ENCODE measurements at regions not wholly inside any gene's neighbourhood (a gene's known extent, or its start where the extent isn't known, plus 50 kb on each side); places are given as distances from the start of the nearest gene placed in this dataset.

DNA sequence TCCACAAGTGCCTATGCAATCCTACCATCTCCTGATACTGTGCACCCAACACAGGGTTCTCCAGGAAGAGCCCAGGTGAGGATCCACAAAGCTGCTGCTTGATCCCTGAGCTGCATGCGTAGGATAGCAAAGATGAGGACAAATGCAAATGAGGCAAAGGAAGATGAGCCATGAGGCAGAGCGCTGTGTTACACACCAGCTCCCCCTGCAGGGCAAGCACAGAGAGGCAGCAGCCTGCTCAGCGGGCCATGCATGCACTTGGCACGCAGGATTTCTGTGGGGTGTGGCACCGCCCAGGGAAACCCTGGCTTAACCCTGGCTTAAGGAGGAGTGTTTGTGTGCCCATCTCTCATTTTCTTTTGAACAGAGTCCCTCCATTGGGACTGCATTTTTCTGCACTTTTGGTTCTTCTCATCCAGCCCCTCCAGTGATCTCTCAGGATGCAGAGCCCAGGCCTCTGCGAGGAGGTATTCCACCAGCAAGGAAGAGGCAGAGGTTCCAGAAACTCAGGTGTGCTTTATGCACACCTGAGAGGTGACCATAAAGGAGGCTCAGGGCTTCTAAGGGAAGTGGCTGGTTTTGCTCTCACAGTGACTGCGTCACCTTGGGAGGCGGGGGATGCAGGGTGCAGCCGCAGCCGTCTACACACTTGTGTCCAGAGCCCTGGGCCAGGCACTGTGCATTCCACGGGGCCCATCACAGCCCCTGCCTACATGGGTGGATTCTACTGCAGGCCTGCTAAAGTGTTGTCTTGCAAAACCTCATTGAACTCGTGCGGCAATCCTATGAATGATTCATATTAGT lies 973.3 kb upstream of the TMEM132C start:
- POLR2A ChIA-PET = interaction anchor here (0.6 kb wide), 1 partner anchor 185 kb away, joined by 3 read pairs; no protein-coding TSS in a partner anchor
- TF ChIP-seq, protein P1, sequence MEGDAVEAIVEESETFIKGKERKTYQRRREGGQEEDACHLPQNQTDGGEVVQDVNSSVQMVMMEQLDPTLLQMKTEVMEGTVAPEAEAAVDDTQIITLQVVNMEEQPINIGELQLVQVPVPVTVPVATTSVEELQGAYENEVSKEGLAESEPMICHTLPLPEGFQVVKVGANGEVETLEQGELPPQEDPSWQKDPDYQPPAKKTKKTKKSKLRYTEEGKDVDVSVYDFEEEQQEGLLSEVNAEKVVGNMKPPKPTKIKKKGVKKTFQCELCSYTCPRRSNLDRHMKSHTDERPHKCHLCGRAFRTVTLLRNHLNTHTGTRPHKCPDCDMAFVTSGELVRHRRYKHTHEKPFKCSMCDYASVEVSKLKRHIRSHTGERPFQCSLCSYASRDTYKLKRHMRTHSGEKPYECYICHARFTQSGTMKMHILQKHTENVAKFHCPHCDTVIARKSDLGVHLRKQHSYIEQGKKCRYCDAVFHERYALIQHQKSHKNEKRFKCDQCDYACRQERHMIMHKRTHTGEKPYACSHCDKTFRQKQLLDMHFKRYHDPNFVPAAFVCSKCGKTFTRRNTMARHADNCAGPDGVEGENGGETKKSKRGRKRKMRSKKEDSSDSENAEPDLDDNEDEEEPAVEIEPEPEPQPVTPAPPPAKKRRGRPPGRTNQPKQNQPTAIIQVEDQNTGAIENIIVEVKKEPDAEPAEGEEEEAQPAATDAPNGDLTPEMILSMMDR (IDR thresholded peaks at IDR 0.05; ENCODE audit: insufficient read depth, low read length, missing control alignments) = peak; percentile 96

DNA sequence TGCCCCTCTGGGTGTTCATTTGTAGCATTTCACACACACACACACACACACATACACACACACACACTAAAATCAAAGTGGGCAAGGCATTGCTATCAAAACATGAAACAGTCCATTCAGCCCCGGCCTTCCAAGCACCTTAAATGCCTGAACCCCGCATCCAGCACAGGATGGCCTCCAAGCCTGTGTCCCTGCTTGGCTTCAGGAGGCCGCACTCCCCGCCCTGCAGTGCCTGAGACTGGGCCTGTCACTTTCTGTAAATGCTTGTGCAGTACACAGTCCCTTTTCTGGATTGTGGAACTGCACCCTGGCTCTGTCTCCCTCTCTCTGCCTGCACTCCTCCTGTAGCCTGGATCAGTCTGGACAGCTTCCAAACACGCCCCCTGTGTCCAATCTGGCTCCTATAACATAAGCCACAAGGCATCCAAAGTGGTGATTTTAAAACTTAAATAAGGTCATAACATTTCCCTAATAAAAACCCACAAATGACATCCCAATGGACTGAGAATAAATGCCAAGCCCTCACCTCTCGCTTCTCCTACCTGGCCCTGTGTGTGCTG lies 972.2 kb upstream of the TMEM132C start:
- ChIA-PET POLR2A (no interaction called here), CTCF (interaction anchor here (3.3 to 9.1 kb wide), 3 partner anchors 9 to 187 kb away, joined by 19 to 221 read pairs (median 25); no protein-coding TSS in a partner anchor)
- no peak overlapping the region for H3K4me3 ChIP-seq (ENCODE audit: low read depth, low read length)
- TF ChIP-seq, protein P1 (IDR thresholded peaks at IDR 0.05; ENCODE audit: insufficient read depth, low read length, missing control alignments) = no peak
- no peak for DNase-seq (ENCODE audit: low read depth, low spot score)

More for the DNA sequence above, 973.3 kb upstream of the TMEM132C start:
- H3K4me3 ChIP-seq (ENCODE audit: low read depth, low read length) = no peak overlapping the region
- DNase-seq (ENCODE audit: low read depth, low spot score) = no peak
- CTCF ChIA-PET = interaction anchor here (0.6 to 9.1 kb wide), 32 partner anchors 9 to 776 kb away, joined by 3 to 221 read pairs (median 4); no protein-coding TSS in a partner anchor

DNA sequence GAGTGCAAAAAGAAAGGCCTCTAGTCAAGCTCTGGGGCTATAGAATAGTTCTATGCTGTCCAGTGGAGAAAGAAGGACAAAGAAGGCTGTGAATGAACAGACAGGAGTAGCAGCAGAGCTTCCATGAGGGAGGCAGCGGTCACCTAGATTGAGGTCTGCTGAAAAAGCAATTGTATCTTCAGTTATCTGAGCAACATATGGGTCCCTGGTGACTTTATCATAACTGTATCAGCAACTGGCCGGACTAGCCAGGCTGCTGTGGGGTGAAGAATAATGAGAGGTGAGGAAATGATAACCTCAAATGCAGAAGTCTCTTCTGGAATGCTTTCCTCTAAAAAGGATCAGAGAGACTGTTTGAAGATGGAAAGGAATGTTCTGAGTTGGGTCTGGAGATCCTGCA lies 971.3 kb upstream of the TMEM132C start:
- no peak overlapping the region for H3K4me3 ChIP-seq (ENCODE audit: low read depth, low read length)
- ChIA-PET POLR2A (no interaction called here), CTCF (interaction anchor here (1.7 to 9.1 kb wide), 2 partner anchors 133 to 188 kb away, joined by 4 to 221 read pairs; no protein-coding TSS in a partner anchor)
- TF ChIP-seq, protein P1 (IDR thresholded peaks at IDR 0.05; ENCODE audit: insufficient read depth, low read length, missing control alignments) = no peak
- DNase-seq (ENCODE audit: low read depth, low spot score) = no peak

DNA sequence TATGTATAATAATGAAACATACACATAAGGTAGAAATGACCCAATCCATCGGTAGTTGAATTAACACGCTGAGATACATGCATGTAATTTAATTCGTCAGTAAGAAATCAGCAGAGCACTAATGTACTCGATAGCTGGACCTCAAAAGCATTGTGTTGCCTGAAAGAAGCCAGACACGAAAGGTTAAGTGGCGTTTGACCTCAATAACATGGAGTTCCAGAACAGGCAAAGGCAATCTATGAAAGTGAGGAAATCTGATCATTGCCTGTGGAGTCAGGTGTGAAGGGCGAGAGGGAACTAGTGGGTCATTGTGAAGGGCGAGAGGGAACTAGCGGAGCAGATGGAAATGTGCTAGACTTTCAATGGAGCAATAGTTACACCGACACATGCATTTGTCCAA lies 970.4 kb upstream of the TMEM132C start:
- H3K4me3 ChIP-seq (ENCODE audit: low read depth, low read length) = no peak overlapping the region
- CTCF ChIA-PET = interaction anchor here (1.7 to 4.9 kb wide), 2 partner anchors 134 to 188 kb away, joined by 4 to 40 read pairs; no protein-coding TSS in a partner anchor
- TF ChIP-seq, protein P1 (IDR thresholded peaks at IDR 0.05; ENCODE audit: insufficient read depth, low read length, missing control alignments) = no peak
- no peak for DNase-seq (ENCODE audit: low read depth, low spot score)
- POLR2A ChIA-PET = no interaction called here

DNA sequence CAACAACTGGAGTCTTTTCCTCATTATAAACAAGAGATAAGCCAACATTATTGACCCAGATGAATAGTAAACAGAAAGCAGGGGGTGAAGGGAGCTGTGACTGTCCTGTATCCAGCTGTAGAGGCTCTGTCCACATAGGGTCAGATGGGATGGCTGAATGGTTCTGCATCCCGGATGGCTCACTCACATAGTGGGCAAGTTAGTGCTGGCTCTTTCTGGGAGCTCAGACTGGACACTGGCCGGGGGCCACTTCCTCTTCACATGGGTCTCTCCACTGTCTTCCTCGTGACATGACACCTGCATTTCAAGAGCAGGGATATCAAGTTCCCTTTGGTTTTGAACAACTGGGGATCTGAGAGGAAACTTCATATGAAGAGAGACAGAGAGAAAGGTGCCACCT lies 969.6 kb upstream of the TMEM132C start:
- DNase-seq (ENCODE audit: low read depth, low spot score) = no peak
- ChIA-PET POLR2A (no interaction called here), CTCF (interaction anchor here (1.7 to 4.9 kb wide), 2 partner anchors 135 to 189 kb away, joined by 4 to 40 read pairs; no protein-coding TSS in a partner anchor)
- no peak overlapping the region for H3K4me3 ChIP-seq (ENCODE audit: low read depth, low read length)
- TF ChIP-seq, protein P1 (IDR thresholded peaks at IDR 0.05; ENCODE audit: insufficient read depth, low read length, missing control alignments) = no peak

DNA sequence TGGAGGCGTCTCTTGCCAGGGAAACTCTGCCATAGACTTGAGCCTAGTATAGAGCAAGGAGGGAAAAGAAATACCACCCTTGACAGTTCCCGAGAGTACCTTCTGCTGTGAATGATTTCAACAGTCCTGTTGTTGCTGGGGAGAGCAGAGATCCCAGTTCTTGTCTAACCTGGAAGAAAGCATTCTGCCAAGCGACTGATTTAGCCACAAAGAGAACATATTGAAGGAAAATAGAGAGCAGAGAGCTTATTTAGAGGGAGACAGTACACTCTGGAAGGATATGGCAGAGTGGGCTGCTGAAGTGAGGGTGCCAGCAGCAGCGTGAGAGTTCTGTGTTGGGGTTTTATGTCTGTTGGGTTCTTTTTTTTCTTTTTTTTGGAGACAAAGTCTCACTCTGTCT lies 966.9 kb upstream of the TMEM132C start:
- no peak overlapping the region for H3K4me3 ChIP-seq (ENCODE audit: low read depth, low read length)
- TF ChIP-seq, protein P1 (IDR thresholded peaks at IDR 0.05; ENCODE audit: insufficient read depth, low read length, missing control alignments) = no peak
- ChIA-PET CTCF (interaction anchor here (4.9 kb wide), 1 partner anchor 192 kb away, joined by 40 read pairs; no protein-coding TSS in a partner anchor), POLR2A (no interaction called here)
- no peak for DNase-seq (ENCODE audit: low read depth, low spot score)
